LNCAP (cell line): ENCODE measurements at regions not wholly inside any gene's neighbourhood (a gene's known extent, or its start where the extent isn't known, plus 50 kb on each side); places are given as distances from the start of the nearest gene placed in this dataset.

ENCODE experiments used
- TF ChIP-seq, protein P1 (sequence below): fragments of 450-650 bp; IDR thresholded peaks from 2 replicates; pipeline ENCODE4 v1.5.1; 2017; ENCODE audit warnings: mild to moderate bottlenecking

- TF ChIP-seq, protein P1, sequence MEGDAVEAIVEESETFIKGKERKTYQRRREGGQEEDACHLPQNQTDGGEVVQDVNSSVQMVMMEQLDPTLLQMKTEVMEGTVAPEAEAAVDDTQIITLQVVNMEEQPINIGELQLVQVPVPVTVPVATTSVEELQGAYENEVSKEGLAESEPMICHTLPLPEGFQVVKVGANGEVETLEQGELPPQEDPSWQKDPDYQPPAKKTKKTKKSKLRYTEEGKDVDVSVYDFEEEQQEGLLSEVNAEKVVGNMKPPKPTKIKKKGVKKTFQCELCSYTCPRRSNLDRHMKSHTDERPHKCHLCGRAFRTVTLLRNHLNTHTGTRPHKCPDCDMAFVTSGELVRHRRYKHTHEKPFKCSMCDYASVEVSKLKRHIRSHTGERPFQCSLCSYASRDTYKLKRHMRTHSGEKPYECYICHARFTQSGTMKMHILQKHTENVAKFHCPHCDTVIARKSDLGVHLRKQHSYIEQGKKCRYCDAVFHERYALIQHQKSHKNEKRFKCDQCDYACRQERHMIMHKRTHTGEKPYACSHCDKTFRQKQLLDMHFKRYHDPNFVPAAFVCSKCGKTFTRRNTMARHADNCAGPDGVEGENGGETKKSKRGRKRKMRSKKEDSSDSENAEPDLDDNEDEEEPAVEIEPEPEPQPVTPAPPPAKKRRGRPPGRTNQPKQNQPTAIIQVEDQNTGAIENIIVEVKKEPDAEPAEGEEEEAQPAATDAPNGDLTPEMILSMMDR: no peak
These were observed 341.5 kb upstream of the CCNH start for GRCh38 chr5:87754009-87754757.

DNA sequence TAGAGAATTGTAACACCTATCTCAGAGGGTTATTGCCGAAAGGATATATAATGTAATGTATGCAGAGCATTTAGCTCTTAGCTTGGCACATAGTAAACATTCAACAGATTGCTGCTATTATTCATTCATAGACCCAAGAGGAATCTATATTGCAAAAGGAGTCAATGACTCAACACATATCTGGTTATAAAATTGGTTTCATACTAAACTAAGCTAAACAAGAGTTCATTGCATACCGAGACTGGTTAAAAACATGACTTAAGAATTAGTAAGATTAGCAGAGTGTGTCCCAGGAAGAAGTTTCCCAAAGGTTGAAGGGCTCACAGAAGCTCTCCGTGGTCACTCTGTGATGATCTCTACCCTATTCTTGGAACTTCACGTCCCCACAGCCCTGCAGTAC is 339.6 kb upstream of the CCNH start:
- TF ChIP-seq, protein P1: no peak

- TF ChIP-seq, protein P1: no peak
These were observed 339.1 kb upstream of the CCNH start for GRCh38 chr5:87751824-87752223.

- TF ChIP-seq, protein P1: no peak
These were observed 334.2 kb upstream of the CCNH start for GRCh38 chr5:87746891-87747377.

GRCh38 chr5:87746341-87746740 is 333.6 kb upstream of the CCNH start:
- TF ChIP-seq, protein P1: no peak

DNA sequence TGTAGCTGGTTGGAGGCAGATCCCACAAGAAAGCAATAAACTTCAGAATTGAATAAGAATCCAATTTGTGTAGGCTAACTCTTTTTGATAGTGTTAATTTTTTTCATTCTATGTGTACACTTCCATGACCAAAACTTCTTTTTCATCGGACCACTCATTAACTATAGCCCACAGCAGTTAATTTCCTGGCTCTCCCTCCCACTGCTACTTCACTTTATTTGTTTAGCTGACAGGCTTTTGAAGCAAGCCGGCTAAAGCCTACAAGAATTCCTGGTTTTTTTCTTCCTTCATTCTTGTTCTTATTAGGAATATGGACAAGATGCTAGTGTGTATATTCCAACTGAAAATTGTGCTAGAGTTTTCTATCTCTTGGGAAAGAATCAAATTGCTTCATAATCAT is 329.2 kb upstream of the CCNH start:
- TF ChIP-seq, protein P1: no peak

- TF ChIP-seq, protein P1: no peak
These were observed 323.2 kb upstream of the CCNH start for GRCh38 chr5:87735923-87736322.
